ENCODE measurements at regions not wholly inside any gene's neighbourhood (a gene's known extent, or its start where the extent isn't known, plus 50 kb on each side); places are given as distances from the start of the nearest gene placed in this dataset.
A peak's percentile ranks its signal among the peaks of the same experiment; 100 is the strongest.

- no peak for DNase-seq (ENCODE audit: low read depth)
- TF ChIP-seq CTCF (conservative IDR thresholded peaks at IDR 0.05; ENCODE audit: low read depth, low read length) = no peak
- H3K4me3 ChIP-seq (ENCODE audit: low read length) = no peak overlapping the region
These were observed 90.3 kb upstream of the SLC10A2 start for GRCh38 chr13:103156346-103156998.

DNA sequence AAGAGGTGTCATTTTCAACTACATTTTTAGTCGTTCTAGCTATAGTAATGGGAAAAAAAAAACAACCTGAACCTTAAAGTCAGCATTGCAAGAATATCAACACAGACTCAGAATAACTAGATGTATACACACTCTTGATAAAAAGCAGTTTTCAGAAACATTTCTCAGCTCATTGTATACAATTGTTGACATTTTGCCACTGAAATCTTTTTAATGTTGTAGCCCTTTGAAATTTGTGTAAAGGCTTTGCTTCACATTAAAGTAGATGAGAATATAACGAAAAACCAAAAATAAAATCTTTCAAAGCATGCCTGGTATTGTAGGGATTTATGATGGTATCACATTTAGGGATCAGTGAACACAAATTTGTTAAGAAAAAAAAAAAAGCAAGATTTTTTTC, 87.2 kb upstream of the SLC10A2 start:
- no peak overlapping the region for H3K4me3 ChIP-seq (ENCODE audit: low read length)
- no peak for TF ChIP-seq CTCF (conservative IDR thresholded peaks at IDR 0.05; ENCODE audit: low read depth, low read length)
- no peak for DNase-seq (ENCODE audit: low read depth)

DNA sequence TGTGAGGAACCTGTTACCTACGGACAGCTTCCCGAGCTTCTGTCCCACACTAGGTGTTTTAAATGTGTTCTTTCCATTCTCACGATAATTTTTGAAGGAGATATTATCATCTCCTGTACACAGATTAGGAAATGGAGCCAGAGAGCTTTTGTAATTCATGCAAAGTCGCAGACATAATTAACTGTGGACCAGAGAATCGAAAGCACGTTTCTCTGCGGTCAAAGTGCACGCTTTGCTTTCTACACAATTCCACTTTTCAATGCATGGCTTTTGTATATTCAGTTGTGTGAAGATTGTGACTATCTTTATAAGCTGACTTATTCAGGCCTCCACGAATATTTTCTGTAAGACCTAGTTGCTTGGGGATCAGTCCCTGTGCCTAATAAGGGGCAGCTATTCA, 81.7 kb upstream of the SLC10A2 start:
- no peak for DNase-seq (ENCODE audit: low read depth)
- H3K4me3 ChIP-seq (ENCODE audit: low read length) = no peak overlapping the region
- TF ChIP-seq CTCF (conservative IDR thresholded peaks at IDR 0.05; ENCODE audit: low read depth, low read length) = no peak

- no peak for TF ChIP-seq CTCF (conservative IDR thresholded peaks at IDR 0.05; ENCODE audit: low read depth, low read length)
- no peak overlapping the region for H3K4me3 ChIP-seq (ENCODE audit: low read length)
- DNase-seq (ENCODE audit: low read depth) = no peak
These were observed 79.2 kb upstream of the SLC10A2 start for GRCh38 chr13:103145442-103145841.

DNA sequence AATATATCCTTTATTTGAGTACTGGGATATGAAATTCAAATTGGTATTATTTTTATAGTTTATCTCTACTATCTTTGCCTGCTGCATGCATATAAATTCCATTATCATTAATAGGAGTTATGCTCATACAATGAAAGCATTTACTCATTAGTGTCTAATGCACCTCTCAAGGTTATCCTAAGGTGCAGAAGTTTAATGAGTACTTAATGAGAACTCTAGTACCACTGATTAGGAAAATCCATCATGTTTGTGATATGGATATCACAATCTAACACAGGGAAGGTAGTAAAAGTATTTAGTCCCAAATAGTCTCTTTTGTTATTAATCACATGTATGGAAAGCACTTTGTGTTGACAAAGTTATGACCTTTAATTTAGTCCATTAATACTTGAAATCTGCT, 77.2 kb upstream of the SLC10A2 start:
- DNase-seq (ENCODE audit: low read depth) = no peak
- no peak overlapping the region for H3K4me3 ChIP-seq (ENCODE audit: low read length)
- TF ChIP-seq CTCF (conservative IDR thresholded peaks at IDR 0.05; ENCODE audit: low read depth, low read length) = no peak

DNA sequence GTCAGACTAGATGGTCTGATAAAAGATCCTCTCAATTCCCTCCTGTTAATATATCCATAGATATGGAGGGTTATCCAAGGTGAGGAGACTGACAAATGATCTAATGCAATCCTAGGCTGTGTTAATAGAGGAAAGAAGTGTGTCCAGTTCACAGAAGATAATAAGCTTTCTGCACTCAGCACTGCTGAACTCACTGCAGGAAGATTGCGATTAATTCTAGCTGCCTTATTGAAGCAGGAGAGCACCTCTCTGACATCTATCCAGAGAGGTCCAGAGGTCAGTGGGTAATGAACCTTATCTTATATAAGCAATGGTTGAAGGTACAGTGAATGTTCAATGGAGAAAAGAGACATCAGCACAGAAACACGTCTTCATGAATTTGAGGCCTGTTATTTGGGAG, 75.9 kb upstream of the SLC10A2 start:
- TF ChIP-seq CTCF (conservative IDR thresholded peaks at IDR 0.05; ENCODE audit: low read depth, low read length) = no peak
- DNase-seq (ENCODE audit: low read depth) = no peak
- H3K4me3 ChIP-seq (ENCODE audit: low read length) = no peak overlapping the region

DNA sequence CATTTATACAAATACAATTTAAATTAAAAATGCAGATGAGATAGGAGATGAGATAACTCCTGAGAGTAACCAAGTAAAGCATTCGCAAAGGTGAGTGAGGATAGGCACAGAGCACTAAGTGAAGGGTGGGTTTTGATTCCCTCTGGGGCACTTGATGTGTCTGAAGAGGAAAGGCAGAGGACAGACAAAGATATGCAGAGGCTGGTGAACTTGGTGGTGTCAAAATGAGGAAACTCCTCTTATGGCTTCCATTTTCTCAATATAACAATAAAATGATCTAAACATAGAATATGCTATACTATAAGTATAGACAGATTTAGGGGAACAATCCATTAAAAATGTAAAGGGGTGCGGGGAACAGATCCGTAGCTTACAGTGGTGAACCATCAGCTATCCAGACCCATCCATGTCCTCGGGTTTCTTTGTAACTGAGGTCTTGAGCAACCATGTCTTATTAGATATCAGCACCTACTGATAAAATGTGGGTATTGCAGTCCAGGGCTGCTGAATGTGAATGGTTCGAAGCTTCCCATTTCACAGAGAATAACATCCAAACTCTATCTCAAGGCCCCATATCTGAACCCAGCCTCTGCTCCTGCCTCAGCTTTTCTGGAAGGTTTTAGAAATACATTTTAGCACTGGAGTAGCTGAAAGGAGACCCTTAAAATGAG, 73.9 kb upstream of the SLC10A2 start:
- no peak overlapping the region for H3K4me3 ChIP-seq (ENCODE audit: low read length)
- no peak for DNase-seq (ENCODE audit: low read depth)
- TF ChIP-seq CTCF (conservative IDR thresholded peaks at IDR 0.05; ENCODE audit: low read depth, low read length) = peak; percentile 51

Measured in retinal pigment epithelial cell (primary cell).